Forelimb muscle (tissue), 1 donor: ENCODE measurements at regions not wholly inside any gene's neighbourhood (a gene's known extent, or its start where the extent isn't known, plus 50 kb on each side); places are given as distances from the start of the nearest gene placed in this dataset.

Source experiments
- DNase-seq: peaks from one replicate; pipeline ENCODE4 v3.0.0-alpha.2; 2013; ENCODE audit warnings: low read depth

DNA sequence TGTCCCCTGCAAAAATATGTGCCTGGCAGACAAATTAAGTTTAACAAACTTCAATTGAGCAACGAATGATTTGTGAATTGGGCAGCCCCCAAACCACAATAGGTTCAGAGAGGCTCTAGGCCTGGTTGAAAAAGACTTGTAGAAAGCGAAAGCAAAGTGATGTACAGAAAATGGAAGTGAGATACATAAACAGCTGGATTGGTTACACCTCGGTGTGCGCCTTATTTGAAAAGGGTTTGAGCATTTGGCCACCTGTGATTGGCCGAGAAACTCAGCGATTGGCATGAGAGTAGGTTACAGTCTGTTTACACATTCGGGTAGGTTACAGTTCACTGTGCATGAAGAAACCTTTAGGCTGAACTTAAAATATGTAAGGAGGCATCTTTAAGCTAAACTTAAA lies 136.9 kb downstream of the CD83 start:
- DNase-seq = no peak

DNA sequence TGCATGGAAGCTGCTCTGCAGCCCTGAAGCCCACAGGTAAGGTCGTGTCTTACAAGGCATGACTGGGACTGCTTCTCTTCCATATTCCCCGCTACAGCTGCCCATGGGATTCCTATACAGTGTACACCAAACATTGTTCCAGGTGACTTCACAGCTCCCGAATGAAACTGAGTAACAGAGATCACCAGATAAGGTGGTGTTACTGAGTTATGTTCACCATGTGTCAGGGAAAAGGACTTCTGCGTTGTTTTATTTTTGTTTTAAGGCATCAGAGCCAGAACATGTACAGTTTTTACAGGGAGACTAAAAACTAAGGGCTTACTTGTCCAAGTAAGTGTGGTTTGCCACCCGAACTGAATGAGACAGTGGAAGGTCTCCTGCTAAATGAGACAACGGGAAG lies 138.3 kb downstream of the CD83 start:
- no peak for DNase-seq

DNA sequence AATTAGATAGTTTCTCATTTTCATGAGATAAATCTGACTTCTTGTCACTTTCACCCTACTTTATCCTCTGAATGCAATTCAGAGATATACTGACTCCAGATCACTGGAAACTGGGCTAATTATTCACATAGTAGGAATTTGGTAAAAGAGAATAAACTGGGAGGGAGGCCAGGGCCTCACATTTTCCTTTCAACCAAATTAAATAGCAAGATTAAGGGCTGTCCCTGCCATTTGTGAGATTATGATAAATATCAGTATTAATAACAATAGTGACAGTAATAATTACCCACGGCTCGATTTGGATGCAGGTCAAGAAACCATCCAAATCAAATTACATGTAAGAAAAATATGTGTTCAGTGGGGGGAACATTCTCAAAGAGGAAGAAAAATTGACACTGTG lies 140.5 kb downstream of the CD83 start:
- no peak for DNase-seq

DNA sequence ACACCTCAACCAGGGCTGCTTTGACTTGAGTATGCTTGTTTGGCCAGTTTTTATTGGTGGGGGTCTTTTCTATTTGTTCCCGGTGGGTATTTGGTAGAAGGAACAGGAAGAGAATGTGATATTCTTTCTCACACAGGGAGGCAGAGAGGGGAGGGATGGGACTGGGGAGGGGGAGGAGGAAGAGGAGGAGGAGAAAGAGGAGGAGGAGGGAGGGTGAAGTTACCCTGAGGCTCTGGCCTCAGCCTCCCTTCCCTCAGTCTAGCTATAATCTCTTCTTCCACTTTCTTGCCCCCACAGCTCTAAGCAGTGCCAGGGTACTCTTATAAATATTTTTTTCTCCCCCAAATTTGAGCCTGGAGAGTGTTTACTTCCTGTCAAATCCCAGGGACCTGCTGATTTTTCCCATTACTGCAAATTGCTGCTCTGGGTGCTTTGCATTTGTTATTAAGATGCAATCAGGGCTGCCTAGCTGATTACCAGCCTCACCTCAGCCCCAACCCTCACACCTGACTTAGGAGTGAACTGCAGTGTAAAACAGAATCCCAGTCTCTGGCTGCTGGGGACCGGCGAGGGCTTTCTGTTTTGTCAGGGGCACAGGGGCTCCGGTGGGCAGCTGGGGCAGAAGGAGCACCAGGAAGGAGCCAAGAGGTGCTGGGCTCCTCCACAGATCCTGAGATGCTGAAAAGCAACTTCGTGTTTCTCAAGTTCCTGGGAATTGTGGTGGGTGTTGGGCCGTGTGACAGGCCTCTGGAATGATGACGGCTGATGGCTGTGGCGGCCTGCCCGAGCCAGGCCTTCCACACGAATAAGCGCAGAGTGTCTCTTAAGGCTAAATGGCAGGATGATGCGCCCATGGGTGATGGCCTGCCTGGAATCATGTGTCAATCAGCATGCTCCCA lies 141.4 kb downstream of the CD83 start:
- no peak for DNase-seq

DNA sequence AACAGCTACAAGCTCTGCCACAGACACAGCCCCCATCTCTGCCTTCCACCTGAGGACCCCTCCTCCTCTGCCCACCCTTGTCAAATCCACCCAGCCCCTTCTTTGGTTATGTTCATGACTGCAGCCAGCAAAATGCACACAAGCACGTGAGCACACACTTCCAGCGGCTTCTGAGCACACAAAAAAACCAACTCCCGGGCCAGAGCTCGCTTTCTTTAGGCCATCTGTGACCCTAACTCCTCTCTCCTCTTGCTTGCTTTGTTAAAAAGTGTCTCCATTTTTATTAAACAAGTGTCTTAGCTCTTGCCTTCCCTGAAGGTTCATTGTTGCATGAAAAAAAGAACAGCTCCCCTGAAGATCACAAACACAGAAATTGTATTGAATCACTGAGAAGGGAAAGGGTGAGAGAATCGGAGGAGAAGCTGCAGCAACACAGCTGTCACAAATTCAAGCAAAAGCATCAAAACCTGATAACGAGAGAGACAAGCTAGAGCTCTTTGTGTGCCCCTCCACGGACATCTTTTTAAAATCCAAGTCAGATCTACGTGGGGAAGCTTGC lies 142.1 kb downstream of the CD83 start:
- no peak for DNase-seq

DNA sequence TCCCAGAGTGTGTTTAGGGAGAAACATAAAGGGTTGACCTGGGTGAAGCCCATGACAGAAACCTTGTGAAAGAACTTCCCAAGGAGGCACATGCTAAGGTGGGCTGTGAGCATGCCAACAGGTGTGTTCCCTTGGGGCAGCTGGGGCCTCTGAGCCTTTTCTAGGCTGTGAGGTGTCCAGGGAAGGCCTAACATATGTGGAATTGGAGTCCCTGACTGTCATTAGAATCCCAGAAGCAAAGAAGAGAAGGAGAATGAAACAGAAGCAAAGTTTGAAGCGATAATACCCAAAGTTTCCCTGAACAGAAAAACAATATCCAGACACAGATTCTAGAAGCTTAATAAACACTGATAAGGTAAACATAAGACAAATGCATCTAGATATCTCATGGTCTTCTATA lies 143.3 kb downstream of the CD83 start:
- DNase-seq = no peak

DNA sequence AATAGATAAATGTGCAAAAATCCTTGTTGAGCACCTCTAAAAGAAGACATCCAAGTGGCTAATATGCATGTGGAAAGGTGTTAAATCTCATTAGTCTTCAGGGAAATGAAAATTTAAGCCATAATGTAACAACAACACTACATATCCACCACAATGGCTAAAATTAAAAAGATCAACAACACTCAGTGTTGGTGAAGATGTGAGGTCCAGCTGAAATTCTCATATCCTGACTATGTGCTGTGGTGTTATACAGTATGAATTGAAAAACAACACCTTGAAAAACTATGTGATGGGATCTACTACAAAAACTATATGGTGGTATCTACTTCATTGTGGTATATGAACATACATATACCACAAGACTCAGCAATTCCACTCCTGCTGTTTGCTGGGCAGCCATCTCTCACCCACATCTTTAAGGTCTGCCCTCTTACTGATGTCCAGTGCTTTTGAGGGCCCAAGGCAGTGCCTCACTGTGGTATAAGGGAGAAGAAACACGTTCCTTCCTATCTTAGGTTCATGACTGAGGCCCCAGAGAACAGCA lies 146.4 kb downstream of the CD83 start:
- no peak for DNase-seq

DNA sequence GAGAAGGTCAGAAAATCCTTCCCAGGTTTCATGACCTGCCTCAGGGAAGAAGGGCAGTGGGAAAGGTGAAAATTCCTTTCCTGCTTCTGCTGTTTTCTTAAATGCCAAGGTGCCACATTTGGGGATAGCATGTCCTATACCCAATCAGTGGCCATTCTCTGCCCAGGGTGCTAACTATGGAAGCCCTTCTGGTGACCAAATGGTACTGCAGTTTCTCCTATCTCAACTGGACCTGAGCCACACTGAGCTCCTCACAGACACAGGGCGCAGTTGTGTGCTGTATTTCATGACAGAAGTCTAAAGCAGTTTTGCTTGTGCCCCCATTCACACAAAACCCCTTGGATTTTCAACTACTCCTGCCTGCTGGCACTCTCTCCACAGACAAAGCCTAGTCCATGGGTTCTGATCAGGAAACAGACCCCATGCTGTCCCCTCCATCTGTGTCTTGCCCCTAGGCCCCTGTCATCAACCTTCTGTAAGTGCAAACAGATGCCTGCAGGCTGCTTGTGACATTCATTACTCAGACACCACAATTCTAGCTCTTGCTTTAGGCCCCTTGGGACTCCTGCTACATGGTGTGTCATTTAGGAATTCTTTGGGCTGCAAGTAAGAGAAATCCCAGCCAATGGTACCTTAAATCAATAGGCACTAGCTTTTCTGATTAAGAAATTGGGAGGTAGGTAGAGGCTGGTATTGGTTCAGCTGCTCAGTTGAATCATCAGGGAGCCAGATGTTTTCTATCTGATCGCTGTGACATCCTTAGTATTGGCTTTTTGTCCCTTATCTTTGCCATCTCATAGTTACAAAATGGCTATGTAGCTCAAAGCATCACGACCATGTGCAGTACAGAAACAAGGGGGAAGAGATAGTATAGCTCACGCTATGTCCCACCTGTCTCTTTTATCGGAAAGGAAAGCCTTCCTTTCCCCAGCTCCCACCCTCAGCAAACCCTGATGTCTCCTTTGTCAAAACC lies 147.8 kb downstream of the CD83 start:
- DNase-seq = no peak

DNA sequence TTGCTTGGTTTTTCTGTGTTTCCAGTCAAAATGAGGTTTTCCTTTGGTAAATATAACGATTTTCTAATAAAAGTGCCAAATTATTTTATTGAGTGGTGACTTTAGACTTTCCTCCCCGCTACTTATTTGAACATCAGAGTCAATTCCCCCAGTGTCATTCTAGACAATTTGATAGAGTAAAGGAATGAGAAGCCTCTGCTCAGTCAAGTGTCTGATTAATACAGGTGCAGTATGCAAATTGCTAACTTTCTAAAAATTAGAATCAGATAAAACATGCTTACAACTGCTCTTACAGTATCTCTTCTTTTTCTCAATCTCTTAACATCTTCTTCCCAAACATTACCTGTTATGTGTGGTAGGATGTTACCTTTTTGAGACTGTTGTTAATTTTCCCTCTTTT lies 148.7 kb downstream of the CD83 start:
- DNase-seq = no peak

DNA sequence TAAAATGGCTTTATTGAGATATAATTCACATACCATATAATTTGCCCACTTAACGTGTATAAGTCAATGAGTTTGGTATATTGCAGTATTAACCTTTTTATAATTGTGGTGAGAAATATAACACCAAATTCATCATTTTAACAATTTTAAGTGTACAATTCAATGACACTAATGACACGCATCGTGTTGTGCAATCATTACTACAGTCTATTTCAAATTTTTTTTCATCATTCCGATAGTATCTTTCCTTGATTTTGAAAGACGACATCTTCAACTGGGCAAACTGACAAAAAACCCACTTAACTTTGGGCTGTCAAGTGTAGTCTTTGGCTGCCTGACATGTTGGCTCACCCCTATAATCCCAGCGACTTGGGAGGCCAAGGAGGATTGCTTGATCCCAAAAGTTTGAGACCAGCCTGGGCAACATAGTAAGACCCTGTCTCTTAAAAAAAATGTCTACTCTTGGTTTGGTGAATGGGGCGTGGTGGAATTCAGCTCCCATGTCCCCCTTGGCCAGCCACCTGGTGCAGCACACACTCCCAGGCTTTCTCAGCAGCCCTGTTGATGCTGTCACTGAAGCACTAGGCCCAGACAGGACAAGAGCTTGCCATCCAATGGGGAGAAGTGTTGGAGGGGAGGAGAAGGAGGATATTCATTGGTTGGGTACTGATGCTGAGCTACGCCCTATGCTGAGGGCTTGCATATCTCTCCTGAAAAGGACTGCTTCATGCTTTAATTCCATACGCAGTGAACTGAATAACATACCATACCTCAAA lies 150.5 kb downstream of the CD83 start:
- DNase-seq = no peak

DNA sequence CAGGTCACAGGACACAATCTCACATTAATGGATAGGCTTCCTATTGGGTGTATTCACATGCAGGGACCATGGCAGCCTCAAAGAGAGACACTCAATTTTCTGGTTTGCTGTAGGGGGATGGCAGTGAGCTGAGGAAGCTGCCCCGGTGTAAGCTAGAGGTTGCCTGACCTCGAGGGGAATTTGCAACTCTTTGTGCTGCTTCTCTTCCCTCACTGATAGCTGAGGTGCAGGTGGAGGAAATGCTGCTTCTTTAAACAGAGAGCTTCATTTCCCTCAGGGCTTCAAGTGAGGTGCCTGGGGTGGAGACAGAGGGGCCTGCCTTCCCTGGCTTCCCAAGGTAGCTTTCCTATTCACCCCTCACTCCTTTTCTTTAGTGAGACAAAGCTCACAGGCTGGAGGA lies 151.9 kb downstream of the CD83 start:
- no peak for DNase-seq

DNA sequence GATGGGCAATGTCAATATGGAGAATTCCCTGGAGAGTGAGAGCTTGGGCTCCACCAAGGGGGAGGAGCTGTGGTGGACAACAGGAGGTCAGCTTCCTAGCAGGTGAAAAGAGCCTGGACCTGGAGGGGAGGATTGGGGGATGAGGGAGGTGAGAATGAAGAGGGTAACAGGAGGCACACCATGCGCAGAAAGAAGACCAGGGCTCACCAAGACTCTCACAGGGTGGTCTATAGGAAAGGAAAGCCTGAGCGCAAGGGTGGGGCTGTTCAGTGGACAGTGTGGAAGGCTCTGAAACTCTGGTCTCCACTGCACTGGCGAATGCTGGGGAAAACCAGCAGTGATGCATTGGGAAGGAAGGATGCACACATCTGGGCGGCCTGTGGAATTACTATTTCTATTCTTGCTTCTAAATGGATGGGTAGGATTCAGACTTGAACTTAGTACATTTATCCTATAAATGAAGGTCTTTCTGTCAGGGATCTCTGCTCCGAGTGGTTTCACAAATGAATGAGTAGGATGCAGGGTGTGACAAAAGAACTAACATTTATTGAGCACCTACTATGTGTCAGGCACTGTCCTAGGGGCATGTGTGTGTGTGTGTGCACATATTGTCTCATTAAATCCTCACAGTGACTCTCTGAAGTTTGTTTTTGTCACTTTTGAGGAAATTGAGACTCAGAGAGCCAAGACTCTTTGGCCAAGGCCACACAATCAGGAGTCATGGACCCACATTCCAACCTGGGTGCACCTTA lies 152.7 kb downstream of the CD83 start:
- DNase-seq = no peak

DNA sequence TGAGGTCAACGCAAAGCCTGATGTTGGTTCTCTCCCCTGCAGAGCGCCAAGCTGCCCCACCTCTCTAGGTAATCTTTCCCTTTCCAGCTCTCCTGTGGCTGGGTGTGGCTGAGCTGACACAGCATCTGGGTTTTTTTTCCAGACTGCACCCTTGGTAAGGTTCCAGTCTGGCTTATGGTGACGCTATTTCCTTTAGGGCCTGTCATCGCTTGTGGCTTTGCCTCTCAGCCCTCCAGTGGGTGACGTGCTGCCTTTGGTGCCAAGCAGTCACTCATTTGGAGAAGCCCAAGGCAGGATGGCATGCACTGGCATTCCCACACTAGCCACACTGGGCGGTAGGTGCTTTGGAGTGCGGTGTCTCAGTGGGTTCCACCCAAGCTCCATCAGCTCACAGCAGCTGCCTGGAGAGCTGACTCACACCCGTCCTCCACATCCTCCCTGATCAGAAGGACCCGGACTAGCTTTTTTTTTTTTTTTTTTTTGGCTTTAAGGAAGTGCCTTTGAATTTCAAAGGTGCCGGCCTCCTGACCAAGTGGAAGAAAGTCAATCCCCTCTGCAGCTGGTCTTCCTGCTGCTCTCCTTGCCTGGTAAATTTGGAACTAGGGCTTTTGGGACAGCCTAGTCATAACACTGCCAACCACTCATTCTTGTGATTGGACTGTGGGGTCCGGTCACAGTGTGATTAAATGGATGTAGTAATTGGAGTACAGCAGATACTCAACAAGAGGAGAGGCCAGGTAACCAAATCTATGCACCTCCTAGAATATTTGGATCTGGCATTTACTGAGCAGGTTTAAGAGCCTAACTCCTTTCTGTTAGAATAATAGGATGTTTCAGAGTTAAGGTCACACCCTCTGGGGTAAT lies 153.6 kb downstream of the CD83 start:
- DNase-seq = no peak

DNA sequence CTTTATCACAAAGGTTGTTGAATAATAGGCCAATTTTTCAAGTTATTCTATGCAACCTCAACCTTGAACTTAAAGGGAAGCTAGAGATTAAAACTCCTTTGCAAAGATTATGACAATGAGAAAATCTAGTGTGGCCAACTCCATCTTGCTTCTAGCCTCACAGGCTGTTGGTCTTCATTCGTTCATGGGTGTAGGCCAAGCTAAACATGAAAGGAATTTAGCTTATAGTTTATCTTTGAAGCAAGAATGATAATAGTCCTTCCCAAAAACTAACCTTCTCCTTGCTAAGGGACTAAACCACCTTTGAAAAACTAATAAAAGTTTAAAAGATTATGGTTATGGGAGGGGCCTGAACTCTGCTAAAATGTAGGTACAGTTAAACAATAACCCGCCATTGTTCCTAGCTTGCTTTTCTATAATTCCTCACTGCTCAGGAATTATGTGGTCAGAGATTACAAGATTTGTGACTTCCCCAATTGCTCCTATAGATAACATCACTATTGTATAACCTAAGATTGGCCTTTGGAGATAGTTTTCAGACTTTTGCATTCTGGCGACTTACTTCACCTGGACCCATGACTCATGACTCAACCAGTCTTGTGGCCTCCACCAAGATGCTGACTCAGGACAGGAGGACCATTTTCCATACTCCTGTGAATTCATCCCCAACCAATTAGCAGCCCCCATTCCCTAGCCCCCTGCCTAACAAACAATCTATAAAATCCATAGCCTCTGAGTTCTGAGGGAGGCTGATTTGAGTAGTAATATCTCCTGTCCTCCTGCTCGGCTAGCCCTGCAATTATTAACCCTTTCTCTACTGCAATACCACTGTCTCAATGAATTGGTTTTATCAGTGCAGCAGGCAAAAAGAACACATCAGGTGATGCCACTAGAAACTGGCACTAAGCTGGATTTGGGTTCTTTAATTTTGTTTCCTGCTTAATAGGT lies 154.5 kb downstream of the CD83 start:
- no peak for DNase-seq

DNA sequence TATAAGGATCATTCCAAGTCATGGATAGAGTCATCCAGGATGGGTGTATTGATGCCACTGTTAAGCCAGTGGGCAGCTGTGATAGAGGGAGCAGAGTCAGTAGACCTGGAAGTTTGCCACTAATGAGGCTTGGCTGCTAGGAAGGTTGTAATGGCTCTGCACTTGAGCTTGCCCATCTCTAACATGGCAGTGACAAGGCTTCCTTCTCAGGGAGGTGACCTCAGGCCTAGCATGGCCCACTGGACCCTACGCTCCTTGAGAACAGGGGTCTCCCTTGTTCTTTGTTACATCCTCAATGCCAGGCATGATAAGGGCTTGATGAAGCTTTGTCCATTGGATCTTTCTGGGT lies 155.1 kb downstream of the CD83 start:
- DNase-seq = no peak

DNA sequence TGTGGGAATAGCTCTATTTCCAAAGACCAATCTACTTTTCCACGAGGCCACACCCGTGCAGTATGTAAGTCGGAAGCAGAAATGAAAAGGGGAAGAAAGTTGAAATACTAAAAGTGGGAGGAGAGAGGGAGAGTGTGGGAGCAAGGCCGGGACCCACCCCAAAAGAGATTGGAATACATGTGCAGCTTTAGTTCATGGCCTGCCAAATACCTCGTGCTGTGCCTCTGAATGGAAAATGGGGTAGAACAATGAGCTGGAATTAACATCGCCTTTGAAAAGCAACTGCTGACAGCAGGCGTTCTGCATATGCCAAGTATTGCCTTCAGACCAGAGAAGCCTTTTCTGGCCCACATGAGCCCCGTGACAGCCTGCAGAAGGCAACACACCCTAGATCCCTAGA lies 155.6 kb downstream of the CD83 start:
- DNase-seq = no peak

DNA sequence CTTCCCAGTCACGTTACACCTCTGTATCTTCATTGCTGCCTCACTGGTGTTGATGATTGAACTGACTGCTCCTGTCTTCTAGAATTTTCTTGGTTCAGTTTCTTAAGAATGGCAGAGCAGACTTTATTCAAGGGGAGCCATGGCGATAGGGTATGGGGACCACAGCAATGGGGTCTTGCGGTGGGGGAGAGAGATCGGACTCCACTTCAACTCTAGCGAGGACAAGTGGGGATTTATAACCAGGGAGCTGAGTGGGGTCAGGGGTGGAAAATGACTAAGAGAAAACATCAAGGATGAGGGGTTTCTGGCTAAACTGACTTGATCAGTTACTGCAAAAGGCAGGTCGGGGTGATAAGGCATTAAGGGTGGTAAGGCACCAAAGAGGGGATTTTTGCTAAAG lies 156.4 kb downstream of the CD83 start:
- DNase-seq = no peak
